HG03558 (cell line): ENCODE measurements at regions not wholly inside any gene's neighbourhood (a gene's known extent, or its start where the extent isn't known, plus 50 kb on each side); places are given as distances from the start of the nearest gene placed in this dataset.

ENCODE experiments used
- ATAC-seq: cut with Tn5 transposase; IDR thresholded peaks from one replicate; pipeline ENCODE4 v1.9.1; 2021; ENCODE audit warnings: moderate number of reproducible peaks; ENCODE audit not compliant: unreplicated experiment; ENCODE audit errors: extremely low read depth

DNA sequence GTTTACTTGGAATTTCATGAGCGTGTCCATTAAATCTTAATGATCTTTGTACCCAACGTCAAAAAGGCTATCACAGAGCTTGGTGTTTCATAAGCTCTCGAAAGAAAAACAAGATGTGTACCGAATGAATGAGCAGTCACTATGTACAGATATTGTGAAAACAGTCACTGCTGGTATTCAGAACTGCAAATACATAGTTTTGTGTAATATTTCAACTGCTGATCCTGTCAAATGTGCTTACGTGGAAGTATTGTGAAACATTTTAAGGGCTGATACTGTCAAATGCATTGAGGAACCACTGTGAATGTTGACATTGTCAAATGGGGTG is 184.2 kb upstream of the KLHL29 start:
- no peak for ATAC-seq

- no peak for ATAC-seq
Observed at GRCh38 chr2:23203383-23203782, 181.6 kb upstream of the KLHL29 start.

GRCh38 chr2:23204685-23205242 is 180.2 kb upstream of the KLHL29 start:
- ATAC-seq = no peak

DNA sequence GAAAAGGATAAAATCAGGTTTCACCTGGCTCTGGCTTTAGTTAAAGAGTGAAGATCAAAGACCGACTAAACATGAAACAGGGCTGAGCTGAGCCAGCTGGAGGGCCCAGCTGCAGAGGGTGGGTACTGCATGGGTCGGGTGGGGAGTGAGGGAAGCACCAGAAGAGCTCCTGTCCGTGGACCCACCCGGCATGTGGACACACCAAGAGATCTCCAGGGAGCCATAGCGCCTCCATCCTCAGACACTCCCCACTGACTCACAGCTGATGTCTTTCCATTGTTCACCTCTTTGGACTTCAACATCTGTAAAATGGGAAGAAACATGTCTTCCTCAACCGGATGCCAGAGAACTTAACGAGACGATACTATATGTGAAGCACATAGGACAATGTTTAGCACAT is 178.3 kb upstream of the KLHL29 start:
- ATAC-seq = no peak

GRCh38 chr2:23207871-23208270 is 177.1 kb upstream of the KLHL29 start:
- ATAC-seq = no peak

- ATAC-seq = no peak
Observed at GRCh38 chr2:23208339-23208738, 176.6 kb upstream of the KLHL29 start.

DNA sequence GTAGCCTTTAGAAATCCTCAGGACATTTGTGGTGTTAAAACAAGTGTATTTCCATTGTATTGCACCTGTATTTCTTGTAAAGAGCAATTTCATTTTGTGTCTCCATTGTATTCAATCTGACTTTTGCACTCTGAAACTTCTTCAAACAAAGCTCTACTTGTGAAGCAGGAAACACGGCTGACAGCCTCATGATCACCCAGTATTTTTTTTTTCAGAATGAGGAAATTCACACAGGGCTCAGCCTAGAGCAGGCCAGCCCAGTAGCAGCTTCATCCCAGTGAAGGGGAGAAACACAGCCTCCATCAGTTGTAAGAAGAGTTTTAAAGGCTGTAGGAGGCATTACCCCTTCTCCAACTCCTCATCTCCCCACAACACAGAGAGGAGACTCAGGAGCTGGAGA is 175.9 kb upstream of the KLHL29 start:
- ATAC-seq = no peak

- no peak for ATAC-seq
Observed at GRCh38 chr2:23211987-23212583, 172.9 kb upstream of the KLHL29 start.

DNA sequence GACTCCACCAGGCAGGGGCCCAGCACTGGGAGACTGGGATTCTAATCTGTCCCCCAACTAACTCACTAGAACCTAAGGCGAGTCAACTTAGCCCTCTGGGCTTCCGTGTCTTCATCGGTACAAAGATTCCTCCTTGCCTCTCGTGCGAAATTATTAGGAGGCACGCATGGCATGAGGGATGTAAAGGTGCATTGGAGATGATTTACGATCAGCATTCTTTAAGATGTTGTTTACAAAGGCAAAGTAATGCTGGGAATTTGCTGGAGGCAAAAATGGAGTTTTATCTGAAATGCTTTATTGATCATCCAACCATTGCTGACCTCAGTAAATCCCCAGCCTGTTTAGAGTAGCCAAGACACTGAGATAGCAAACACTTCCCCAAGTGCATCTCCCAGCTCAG is 171.8 kb upstream of the KLHL29 start:
- no peak for ATAC-seq

GRCh38 chr2:23215016-23215415 is 170.0 kb upstream of the KLHL29 start:
- no peak for ATAC-seq

GRCh38 chr2:23219666-23220065 is 165.3 kb upstream of the KLHL29 start:
- no peak for ATAC-seq

DNA sequence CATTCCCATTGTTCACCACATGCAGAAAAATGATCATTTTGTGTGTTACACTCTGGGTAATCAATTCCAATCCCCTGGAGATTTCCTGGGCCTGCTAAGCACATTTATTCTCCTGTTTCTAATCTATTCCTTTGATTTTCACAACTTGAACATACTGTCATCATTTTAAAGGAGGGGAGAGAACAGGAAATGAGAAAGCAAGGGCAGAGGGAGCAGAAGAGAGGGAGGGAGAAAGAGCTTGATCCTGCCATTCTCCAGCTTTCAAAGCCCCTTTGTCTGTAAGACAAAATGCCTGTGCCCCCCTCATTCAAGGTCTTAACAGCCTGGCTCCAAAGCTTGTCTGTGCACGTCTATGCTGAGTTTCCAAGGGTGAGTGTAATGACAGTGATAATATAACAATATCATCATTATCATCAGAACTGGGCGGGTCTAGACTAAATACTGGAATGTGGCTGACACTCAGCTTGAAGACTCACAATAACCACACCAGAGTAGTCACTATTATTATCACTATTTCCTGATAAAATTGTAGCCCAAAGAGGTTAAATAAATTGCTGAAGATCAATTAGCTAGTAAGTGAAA is 164.4 kb upstream of the KLHL29 start:
- ATAC-seq = no peak

DNA sequence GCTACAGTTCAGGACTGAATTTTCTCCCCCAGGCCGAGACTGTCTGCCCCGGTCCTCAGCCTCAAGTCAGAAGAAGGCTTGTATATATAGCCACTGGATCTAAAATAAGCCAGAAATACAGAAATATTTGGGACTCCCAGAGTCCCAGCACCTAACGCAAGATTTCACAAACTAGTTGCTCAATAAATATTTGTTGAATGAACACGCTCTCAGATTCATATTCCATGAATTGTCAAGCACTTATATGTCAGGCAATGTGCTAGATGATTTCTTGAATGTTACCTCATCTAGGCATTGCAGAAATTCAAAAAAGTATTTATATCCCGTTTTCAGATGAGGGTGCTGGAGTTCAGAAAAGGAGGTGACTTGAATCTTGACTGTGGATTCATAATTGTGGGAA is 163.7 kb upstream of the KLHL29 start:
- no peak for ATAC-seq

DNA sequence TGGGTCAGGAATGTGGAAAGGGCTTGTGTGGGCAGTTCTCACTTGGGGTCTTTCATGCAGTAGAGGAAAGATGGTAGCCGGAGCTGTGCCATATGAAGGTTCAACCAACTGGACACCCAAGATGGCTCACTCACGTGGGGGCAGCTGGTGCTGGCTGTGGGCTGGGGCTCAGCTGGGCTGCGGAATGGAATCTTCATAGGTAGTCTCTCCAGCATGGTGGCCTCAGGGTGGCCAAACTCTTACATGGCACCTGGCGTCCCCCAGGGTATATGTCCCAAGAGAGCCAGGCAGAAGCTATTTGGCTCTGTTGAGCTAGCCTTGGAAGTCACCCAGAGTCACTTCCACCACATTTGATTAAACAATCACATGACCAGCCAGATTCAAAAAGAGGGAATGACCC is 163.1 kb upstream of the KLHL29 start:
- no peak for ATAC-seq

DNA sequence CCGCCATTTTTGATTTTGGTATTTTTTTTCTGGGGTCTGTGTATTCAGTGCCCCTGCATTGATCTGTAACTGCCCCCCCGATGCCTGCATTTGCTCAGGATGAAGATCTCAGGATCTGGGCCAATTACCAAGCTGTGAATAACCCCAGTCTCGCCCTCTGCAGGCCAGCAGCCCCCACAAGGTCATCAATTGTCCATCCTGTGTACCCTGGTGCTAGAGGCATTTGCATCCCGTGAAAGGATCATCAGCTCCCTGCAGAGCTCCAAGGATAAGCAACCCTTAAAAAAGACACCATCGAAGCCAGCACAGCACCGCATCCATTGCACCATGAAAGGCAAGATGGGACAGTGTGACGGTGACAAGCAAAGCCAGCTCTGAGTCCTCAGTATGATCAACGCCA is 154.1 kb upstream of the KLHL29 start:
- ATAC-seq = no peak

GRCh38 chr2:23231865-23232264 is 153.1 kb upstream of the KLHL29 start:
- no peak for ATAC-seq

DNA sequence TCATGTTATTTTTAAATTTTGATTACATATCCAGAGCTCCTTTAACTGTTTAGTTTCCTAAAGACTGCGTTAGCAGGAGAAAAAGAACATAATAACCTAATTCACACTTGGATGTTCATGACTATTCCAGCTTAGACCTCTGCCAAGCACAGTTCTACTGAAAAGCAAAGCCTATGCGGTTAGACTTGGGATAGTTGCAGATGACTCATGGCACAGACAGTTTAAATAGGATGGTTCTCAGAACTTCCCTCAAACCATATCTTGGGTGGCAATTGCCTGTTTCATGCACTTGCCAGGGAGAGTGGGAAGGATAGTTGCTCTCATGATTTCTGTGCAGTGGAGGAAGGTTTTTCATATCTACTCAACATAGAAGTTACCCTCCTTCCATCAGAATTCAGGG is 149.7 kb upstream of the KLHL29 start:
- no peak for ATAC-seq

DNA sequence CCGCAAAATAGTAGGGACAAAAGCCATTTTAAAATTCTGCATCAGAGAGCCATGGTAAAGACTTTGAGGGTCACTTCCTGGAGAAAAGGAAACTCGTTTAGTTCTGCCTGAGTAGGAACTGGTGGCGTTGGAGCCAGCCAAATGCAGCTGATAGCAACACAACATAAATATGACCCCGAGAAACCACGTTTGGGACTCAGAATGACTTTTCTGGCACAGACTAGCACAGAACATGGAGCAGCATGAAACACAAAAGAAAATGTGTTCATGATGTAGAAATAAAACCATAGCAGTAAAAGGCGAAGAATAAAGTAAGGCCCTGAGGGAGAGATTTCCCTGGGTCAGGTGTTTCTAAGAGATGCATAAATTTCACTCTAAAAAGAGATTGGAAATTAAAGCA is 149.2 kb upstream of the KLHL29 start:
- no peak for ATAC-seq

DNA sequence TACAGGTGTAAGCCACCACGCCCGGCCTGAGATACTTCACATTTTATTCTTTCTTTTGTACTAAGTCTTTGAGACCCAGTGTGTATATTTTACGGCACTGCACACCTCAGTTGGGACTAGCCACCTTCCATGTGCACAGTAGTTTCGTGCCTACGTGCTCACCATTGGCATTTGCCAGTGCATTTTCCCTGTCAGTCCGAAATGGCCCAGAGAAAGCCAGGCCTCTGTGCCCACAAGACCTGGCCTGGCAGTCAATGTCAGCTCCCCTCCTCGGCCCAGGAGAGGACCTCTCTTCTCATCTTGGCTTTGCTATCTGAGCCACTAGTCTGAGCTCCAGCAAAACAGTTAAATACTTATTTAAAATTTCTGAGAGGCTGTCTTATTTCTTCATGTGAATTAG is 147.8 kb upstream of the KLHL29 start:
- ATAC-seq = no peak

GRCh38 chr2:23238011-23238657 is 146.8 kb upstream of the KLHL29 start:
- no peak for ATAC-seq

DNA sequence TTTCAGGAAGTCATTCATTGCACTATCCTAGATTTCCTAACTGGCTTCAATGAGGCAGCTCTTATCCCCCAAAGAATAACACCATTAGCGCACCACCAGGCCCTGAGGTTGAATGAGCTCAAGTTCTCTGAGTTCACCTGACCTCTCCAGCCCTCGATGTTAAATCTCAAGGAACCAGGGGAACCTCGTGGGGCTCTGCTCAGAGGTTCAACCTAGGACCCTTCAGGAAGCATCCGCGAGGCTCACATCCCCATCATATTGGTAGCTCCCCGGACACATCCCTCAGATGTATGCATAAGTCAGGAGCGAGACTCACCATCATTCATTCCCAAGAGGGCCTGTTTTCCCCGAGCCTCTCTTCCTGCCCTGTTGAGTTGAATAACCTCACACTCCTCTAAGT is 145.6 kb upstream of the KLHL29 start:
- ATAC-seq = no peak

GRCh38 chr2:23241121-23241520 is 143.9 kb upstream of the KLHL29 start:
- no peak for ATAC-seq
